Testis (tissue), 2 donors: ENCODE measurements at regions not wholly inside any gene's neighbourhood (a gene's known extent, or its start where the extent isn't known, plus 50 kb on each side); places are given as distances from the start of the nearest gene placed in this dataset.

ENCODE experiments used
- DNase-seq: peaks from one replicate; pipeline ENCODE4 v3.0.0-alpha.2; 2019
- H3K27ac ChIP-seq, 2 donors: fragments of 200-600 bp; sonication (generic); one replicate each; pipeline ENCODE4 v1.5.1; 2019
- H3K27me3 ChIP-seq: fragments of 200-600 bp; sonication (generic); one replicate; pipeline ENCODE4 v1.5.1; 2019
- H3K36me3 ChIP-seq: fragments of 200-600 bp; sonication (generic); one replicate; pipeline ENCODE4 v1.5.1; 2017; ENCODE audit warnings: low read depth; ENCODE audit errors: missing control alignments
- H3K4me1 ChIP-seq: fragments of 200-600 bp; sonication (generic); one replicate; pipeline ENCODE4 v1.5.1; 2019
- H3K4me3 ChIP-seq, 2 donors: fragments of 200-600 bp; sonication (generic); one replicate each; pipeline ENCODE4 v1.5.1; 2017 to 2019
- H3K9me3 ChIP-seq: fragments of 200-600 bp; sonication (generic); one replicate; pipeline ENCODE4 v1.5.1; 2017
- CTCF ChIP-seq, 3 experiments: fragments of 450-650 bp in 2 of 3; fragments of 200-600 bp in 1 of 3; sonication (generic) in 1 of 3; IDR thresholded peaks; one replicate each; pipeline ENCODE4 v1.5.1; 2016 to 2019; ENCODE audit warnings: antibody characterized with exemption in 3 of 3, mild to moderate bottlenecking in 2 of 3, moderate library complexity in 1 of 3
- POLR2A ChIP-seq: fragments of 450-650 bp; IDR thresholded peaks from one replicate; pipeline ENCODE4 v1.6.1; 2017; ENCODE audit warnings: antibody characterized with exemption, mild to moderate bottlenecking, moderate library complexity
- WGBS, 2 donors: methylation state at CpG; one replicate each; pipeline ENCODE4 v1.1.5; 2018; 5-methylcytosine and 5-hydroxymethylcytosine counted together
- intact Hi-C: fragments of 100-400 bp; cut with DNase I; formaldehyde crosslinking; loops from one replicate; pipeline ENCODE4 v1.15.1; 2023; ENCODE audit warnings: low total_unique reads

DNA sequence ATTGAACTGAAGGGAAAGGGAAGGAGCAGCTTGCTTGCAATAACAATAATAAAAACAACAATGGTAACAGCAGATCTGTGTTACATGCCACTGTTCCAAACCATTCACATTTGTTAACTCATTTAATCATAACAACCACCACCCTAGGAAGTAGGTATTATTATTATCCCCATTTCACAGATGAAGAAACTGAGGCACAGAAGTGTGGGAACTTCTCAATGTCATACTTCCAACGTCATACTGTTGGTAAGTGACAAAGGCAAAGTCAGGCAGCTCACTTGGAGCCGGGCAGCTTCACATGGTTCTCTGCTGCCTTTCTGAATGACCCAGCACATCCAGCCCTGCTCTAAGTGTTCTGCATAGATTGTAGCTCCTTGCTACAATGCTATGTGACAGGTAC, 72.6 kb downstream of the FOXD1 start:
- Histone ChIP-seq H3K36me3 (no peaks in the 10 kb centered on the region), H3K27me3 (no peaks in the 10 kb centered on the region), H3K27ac (no peak overlapping the region), H3K4me1 (no peaks in the 10 kb centered on the region), H3K9me3 (no peaks in the 10 kb centered on the region), H3K4me3 (no peak overlapping the region)
- intact Hi-C loops, result no loop called here
- DNase-seq, result no peak
- WGBS, 2 donors, result 85 to 96% methylated on average over 2 of the region's 2 CpGs
- TF ChIP-seq POLR2A (no peak), CTCF (IDR thresholded peaks at IDR 0.05) (no peak)

GRCh38 chr5:73375191-73375545, 73.4 kb downstream of the FOXD1 start:
- Histone ChIP-seq H3K4me3 (no peak overlapping the region), H3K36me3 (no peaks in the 10 kb centered on the region), H3K27me3 (no peaks in the 10 kb centered on the region), H3K9me3 (no peaks in the 10 kb centered on the region), H3K27ac (no peak overlapping the region), H3K4me1 (no peaks in the 10 kb centered on the region)
- intact Hi-C loops, result no loop called here
- DNase-seq, result no peak
- TF ChIP-seq CTCF (IDR thresholded peaks at IDR 0.05) (no peak), POLR2A (no peak)
- WGBS, 2 donors, result 87 to 92% methylated on average over 2 of the region's 2 CpGs

- intact Hi-C loops, result no loop called here
- DNase-seq, result no peak
- Histone ChIP-seq H3K36me3 (no peaks in the 10 kb centered on the region), H3K4me3 (no peak overlapping the region), H3K27me3 (no peaks in the 10 kb centered on the region), H3K27ac (no peak overlapping the region), H3K4me1 (no peaks in the 10 kb centered on the region), H3K9me3 (no peaks in the 10 kb centered on the region)
- 77 to 84% methylated on average over 7 of the region's 7 CpGs for WGBS, 2 donors
- TF ChIP-seq POLR2A (no peak), CTCF (IDR thresholded peaks at IDR 0.05) (no peak)
Observed at GRCh38 chr5:73374520-73375190, 73.9 kb downstream of the FOXD1 start.

- 90 to 92% methylated on average over 3 of the region's 3 CpGs for WGBS, 2 donors
- intact Hi-C loops, result no loop called here
- Histone ChIP-seq H3K36me3 (no peaks in the 10 kb centered on the region), H3K27me3 (no peaks in the 10 kb centered on the region), H3K4me1 (no peaks in the 10 kb centered on the region), H3K4me3 (no peak overlapping the region), H3K27ac (no peak overlapping the region), H3K9me3 (no peaks in the 10 kb centered on the region)
- no peak for TF ChIP-seq POLR2A
- no peak for TF ChIP-seq CTCF (IDR thresholded peaks at IDR 0.05)
- no peak for DNase-seq
Observed at GRCh38 chr5:73373814-73374510, 74.6 kb downstream of the FOXD1 start.
